ENCODE measurements at regions not wholly inside any gene's neighbourhood (a gene's known extent, or its start where the extent isn't known, plus 50 kb on each side); places are given as distances from the start of the nearest gene placed in this dataset.

DNA sequence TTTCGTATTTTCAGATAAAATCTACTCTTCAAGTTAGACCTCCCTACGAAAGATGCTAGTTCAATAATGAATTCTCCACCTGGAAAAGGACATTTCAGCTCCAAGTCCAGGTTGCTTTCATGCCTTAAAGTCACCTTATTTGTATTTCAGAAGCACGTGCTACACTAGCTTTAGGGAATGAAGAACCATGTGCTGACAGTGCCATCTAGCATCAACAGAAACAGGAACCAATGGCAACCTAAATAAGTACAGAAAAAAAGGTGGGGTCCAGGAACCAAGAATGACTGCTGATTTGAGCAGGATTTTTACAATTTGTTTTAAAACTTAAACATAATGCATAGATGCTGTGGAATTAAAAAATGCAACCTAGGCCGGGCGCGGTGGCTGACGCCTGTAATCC is 77.6 kb upstream of the SNRPN start:
- Histone ChIP-seq H3K27ac (no peak overlapping the region), H3K9me3 (peaks cover 0 to 49% (median 23%) of the 10 kb centered on the region in 4 donors), H3K4me3 (no peak overlapping the region), H3K36me3 (no peaks in the 10 kb centered on the region), H3K27me3 (no peaks in the 10 kb centered on the region), H3K4me1 (no peaks in the 10 kb centered on the region)
- intact Hi-C loops (cut with DNase I; ENCODE audit: low total_unique reads) = no loop called here
- 77 to 81% (median 78%) methylated on average over 7 of the region's 7 CpGs for WGBS, 5 donors
- DNase-seq = no peak
- TF ChIP-seq, protein P1, sequence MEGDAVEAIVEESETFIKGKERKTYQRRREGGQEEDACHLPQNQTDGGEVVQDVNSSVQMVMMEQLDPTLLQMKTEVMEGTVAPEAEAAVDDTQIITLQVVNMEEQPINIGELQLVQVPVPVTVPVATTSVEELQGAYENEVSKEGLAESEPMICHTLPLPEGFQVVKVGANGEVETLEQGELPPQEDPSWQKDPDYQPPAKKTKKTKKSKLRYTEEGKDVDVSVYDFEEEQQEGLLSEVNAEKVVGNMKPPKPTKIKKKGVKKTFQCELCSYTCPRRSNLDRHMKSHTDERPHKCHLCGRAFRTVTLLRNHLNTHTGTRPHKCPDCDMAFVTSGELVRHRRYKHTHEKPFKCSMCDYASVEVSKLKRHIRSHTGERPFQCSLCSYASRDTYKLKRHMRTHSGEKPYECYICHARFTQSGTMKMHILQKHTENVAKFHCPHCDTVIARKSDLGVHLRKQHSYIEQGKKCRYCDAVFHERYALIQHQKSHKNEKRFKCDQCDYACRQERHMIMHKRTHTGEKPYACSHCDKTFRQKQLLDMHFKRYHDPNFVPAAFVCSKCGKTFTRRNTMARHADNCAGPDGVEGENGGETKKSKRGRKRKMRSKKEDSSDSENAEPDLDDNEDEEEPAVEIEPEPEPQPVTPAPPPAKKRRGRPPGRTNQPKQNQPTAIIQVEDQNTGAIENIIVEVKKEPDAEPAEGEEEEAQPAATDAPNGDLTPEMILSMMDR (IDR thresholded peaks at IDR 0.05) = no peak
- TF ChIP-seq POLR2A (IDR thresholded peaks at IDR 0.05) (no peak), POLR2AphosphoS5 (IDR thresholded peaks at IDR 0.05) (no peak), EP300 (IDR thresholded peaks at IDR 0.05) (no peak)

DNA sequence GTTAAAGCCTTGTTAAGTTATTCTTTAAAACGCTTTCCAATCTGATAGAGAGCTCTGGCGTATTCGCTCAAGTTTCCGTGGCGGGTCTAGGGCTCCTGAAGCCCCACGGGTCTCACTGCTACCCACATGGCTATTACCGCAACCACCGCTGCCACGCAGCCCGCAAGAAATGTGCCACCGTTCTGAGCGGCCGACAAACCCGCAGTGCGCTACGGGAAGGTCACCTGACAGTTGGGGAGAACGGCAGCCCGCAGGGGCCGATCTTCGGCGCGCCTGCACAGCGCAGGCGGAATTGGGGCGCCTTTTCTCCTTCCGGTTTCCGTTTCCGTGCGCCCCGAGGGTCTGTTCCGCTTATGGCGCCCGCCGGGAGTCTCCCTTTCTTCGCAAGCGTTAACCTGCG is 76.6 kb upstream of the SNRPN start:
- WGBS, 5 donors = 36 to 47% (median 37%) methylated on average over 30 to 37 of the region's 37 CpGs
- H3K4me3 ChIP-seq = peak overlapping the region; percentile 32 to 36 (median 36)
- H3K9me3 ChIP-seq = peaks cover 0 to 51% (median 23%) of the 10 kb centered on the region in 4 donors
- peak in 1 of 2 donors; percentile 90 for DNase-seq
- H3K36me3 ChIP-seq = no peaks in the 10 kb centered on the region
- H3K27ac ChIP-seq = peak overlapping the region in 1 of 5 donors; percentile 17
- intact Hi-C loops (cut with DNase I; ENCODE audit: low total_unique reads) = no loop called here
- TF ChIP-seq POLR2AphosphoS5 (IDR thresholded peaks at IDR 0.05) = peak in 1 of 3 donors; percentile 29
- TF ChIP-seq, protein P1 (IDR thresholded peaks at IDR 0.05) = no peak
- no peaks in the 10 kb centered on the region for H3K4me1 ChIP-seq
- H3K27me3 ChIP-seq = no peaks in the 10 kb centered on the region

DNA sequence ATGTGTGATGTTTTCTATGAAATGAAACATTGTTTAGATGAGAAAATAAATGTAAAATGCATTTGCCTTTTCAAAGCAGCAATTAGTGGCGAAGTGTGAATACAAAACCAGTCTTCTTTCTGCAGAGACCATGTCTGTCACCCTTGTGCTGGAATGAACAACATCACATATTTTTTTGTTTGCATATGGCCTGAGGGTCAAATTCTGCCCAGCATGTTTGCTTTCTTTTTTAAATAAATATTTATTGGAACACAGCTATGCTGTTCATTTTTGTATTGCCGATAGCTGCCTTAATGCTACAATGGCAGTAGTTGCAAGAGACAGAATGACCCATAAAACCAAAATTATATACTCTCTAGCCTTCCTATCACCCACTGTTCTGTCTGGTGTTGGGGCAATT is 75.3 kb upstream of the SNRPN start:
- Histone ChIP-seq H3K27me3 (no peaks in the 10 kb centered on the region), H3K9me3 (peaks cover 0 to 45% (median 23%) of the 10 kb centered on the region in 4 donors), H3K36me3 (no peaks in the 10 kb centered on the region), H3K4me1 (no peaks in the 10 kb centered on the region), H3K27ac (no peak overlapping the region), H3K4me3 (no peak overlapping the region)
- DNase-seq = no peak
- TF ChIP-seq POLR2AphosphoS5 (IDR thresholded peaks at IDR 0.05) (no peak), EP300 (IDR thresholded peaks at IDR 0.05) (no peak), POLR2A (IDR thresholded peaks at IDR 0.05) (no peak)
- TF ChIP-seq, protein P1 (IDR thresholded peaks at IDR 0.05) = no peak
- intact Hi-C loops (cut with DNase I; ENCODE audit: low total_unique reads) = no loop called here
- 52 to 77% (median 70%) methylated on average over 2 of the region's 2 CpGs for WGBS, 5 donors

DNA sequence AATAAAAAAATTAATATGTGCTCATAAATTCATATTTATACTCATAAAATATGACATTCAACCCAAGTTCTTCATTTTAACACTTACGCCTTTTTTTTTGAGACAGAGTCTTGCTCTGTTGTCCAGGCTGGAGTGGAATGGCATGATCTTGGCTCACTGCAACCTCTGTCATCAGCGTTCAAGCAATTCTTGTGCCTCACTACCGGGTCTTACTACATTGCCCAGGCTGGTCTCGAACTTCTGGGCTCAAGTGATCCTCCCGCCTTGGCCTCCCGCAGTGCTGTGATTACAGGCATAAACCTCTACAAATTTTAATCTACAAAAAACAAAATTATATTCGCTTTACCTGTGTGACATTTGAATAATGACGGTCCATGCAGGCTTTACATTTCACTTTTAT is 74.1 kb upstream of the SNRPN start:
- Histone ChIP-seq H3K27me3 (no peaks in the 10 kb centered on the region), H3K9me3 (peaks cover 0 to 44% (median 23%) of the 10 kb centered on the region in 4 donors), H3K27ac (no peak overlapping the region), H3K36me3 (no peaks in the 10 kb centered on the region), H3K4me1 (no peaks in the 10 kb centered on the region), H3K4me3 (no peak overlapping the region)
- intact Hi-C loops (cut with DNase I; ENCODE audit: low total_unique reads) = no loop called here
- no peak for TF ChIP-seq POLR2A (IDR thresholded peaks at IDR 0.05)
- no peak for TF ChIP-seq EP300 (IDR thresholded peaks at IDR 0.05)
- TF ChIP-seq, protein P1 (IDR thresholded peaks at IDR 0.05) = no peak
- TF ChIP-seq POLR2AphosphoS5 (IDR thresholded peaks at IDR 0.05) = no peak
- no peak for DNase-seq
- 64 to 87% (median 79%) methylated on average over 8 of the region's 8 CpGs for WGBS, 5 donors

All from stomach (tissue), 8 donors.